Activated CD8-positive, alpha-beta memory T cell treated with anti-CD3 and anti-CD28 coated beads for 24 hours (primary cell): ENCODE measurements at regions not wholly inside any gene's neighbourhood (a gene's known extent, or its start where the extent isn't known, plus 50 kb on each side); places are given as distances from the start of the nearest gene placed in this dataset.
"Not testable (repeated sequence)": the region's sequence is repeated elsewhere in the genome, so short reads cannot be mapped to it uniquely, and the experiment has no call there.

ENCODE experiments used
- DNase-seq: peaks from one replicate; pipeline ENCODE4 v3.0.0-alpha.2; 2020

- DNase-seq, result no peak
These were observed 521.2 kb downstream of the STIM2 start for GRCh38 chr4:27381815-27382214.

- DNase-seq, result no peak
These were observed 527.1 kb downstream of the STIM2 start for GRCh38 chr4:27387711-27388110.

GRCh38 chr4:27397886-27398285 lies 537.2 kb downstream of the STIM2 start:
- no peak for DNase-seq

- DNase-seq, result no peak
These were observed 538.1 kb downstream of the STIM2 start for GRCh38 chr4:27398631-27399310.

GRCh38 chr4:27407616-27408015 lies 547.0 kb downstream of the STIM2 start:
- DNase-seq, result no peak

GRCh38 chr4:27412613-27413012 lies 552.0 kb downstream of the STIM2 start:
- DNase-seq, result no peak

- DNase-seq, result no peak
These were observed 554.5 kb downstream of the STIM2 start for GRCh38 chr4:27414887-27415731.

GRCh38 chr4:27428661-27429060 lies 568.0 kb downstream of the STIM2 start:
- no peak for DNase-seq

GRCh38 chr4:27429364-27429871 lies 568.8 kb downstream of the STIM2 start:
- no peak for DNase-seq

GRCh38 chr4:27442146-27442545 lies 581.5 kb downstream of the STIM2 start:
- DNase-seq, result no peak

- not testable (repeated sequence) for DNase-seq
These were observed 582.0 kb downstream of the STIM2 start for GRCh38 chr4:27442661-27443060.

GRCh38 chr4:27463816-27464215 lies 603.2 kb downstream of the STIM2 start:
- DNase-seq, result no peak

GRCh38 chr4:27467351-27467750 lies 606.7 kb downstream of the STIM2 start:
- no peak for DNase-seq

- no peak for DNase-seq
These were observed 611.7 kb downstream of the STIM2 start for GRCh38 chr4:27472364-27472763.

- DNase-seq, result no peak
These were observed 614.0 kb downstream of the STIM2 start for GRCh38 chr4:27474691-27475090.

- DNase-seq, result no peak
These were observed 623.6 kb downstream of the STIM2 start for GRCh38 chr4:27484216-27484615.

GRCh38 chr4:27490315-27490714 lies 629.7 kb downstream of the STIM2 start:
- no peak for DNase-seq

GRCh38 chr4:27490766-27491165 lies 630.1 kb downstream of the STIM2 start:
- no peak for DNase-seq

- DNase-seq, result no peak
These were observed 645.8 kb downstream of the STIM2 start for GRCh38 chr4:27506401-27506800.

GRCh38 chr4:27514711-27515110 lies 654.1 kb downstream of the STIM2 start:
- no peak for DNase-seq

- no peak for DNase-seq
These were observed 654.5 kb downstream of the STIM2 start for GRCh38 chr4:27515140-27515539.

- DNase-seq, result no peak
These were observed 658.2 kb downstream of the STIM2 start for GRCh38 chr4:27518876-27519275.

GRCh38 chr4:27524224-27524623 lies 663.6 kb downstream of the STIM2 start:
- DNase-seq, result no peak

- DNase-seq, result no peak
These were observed 673.8 kb downstream of the STIM2 start for GRCh38 chr4:27534488-27534887.
